T-cell (primary cell): ENCODE measurements at regions not wholly inside any gene's neighbourhood (a gene's known extent, or its start where the extent isn't known, plus 50 kb on each side); places are given as distances from the start of the nearest gene placed in this dataset.

Experiments used
- ATAC-seq, 4 experiments: fragments of 200-7000 bp in 3 of 4; fragments of 150-1000 bp in 1 of 4; cut with Tn5 transposase; replicated peaks in 1 of 4; 1 replicate in 3 of 4; 2 replicates in 1 of 4; pipeline ENCODE4 v1.10.0; 2021; ENCODE audit warnings: moderate library complexity in 3 of 4, mild to moderate bottlenecking in 2 of 4, moderate number of reproducible peaks in 1 of 4
- CTCF ChIA-PET, 2 donors: fragments of 300-600 bp; sonication (Branson Sonifier 250); formaldehyde crosslinking; loops; one replicate each; lab custom pipeline; 2022; ENCODE audit warnings: antibody characterized with exemption in 2 of 2; lab: Charles Lee
- POLR2A ChIA-PET, 2 donors: fragments of 300-600 bp; sonication (Branson Sonifier 250); formaldehyde crosslinking; loops; one replicate each; lab custom pipeline; 2022; ENCODE audit warnings: antibody characterized with exemption in 2 of 2; lab: Charles Lee
- DNase-seq, 35 experiments: peaks; one replicate each; pipeline versions ENCODE4 v3.0.0 to v3.0.0-alpha.2; 2013 to 2023
- H3K27ac ChIP-seq: one replicate; pipeline ENCODE4 v1.5.1; 2013; ENCODE audit warnings: low read length
- H3K27me3 ChIP-seq, 2 experiments: replicated peaks in 1 of 2; 1 replicate in 1 of 2; 2 replicates in 1 of 2; pipeline versions ENCODE4 v1.6.1 to v1.7.0; 2013; ENCODE audit warnings: low read length in 1 of 2, mixed read lengths in 1 of 2; ENCODE audit not compliant: control insufficient read depth in 2 of 2, insufficient read depth in 2 of 2; ENCODE audit errors: extremely low read depth in 1 of 2
- H3K36me3 ChIP-seq, 2 donors: 1 replicate in 1 of 2; 2 replicates in 1 of 2; pipeline versions ENCODE4 v1.6.1 to v1.7.0; 2013; ENCODE audit warnings: low read length in 1 of 2; ENCODE audit not compliant: control insufficient read depth in 2 of 2, insufficient read depth in 1 of 2; ENCODE audit errors: extremely low read depth in 1 of 2
- H3K4me1 ChIP-seq, 2 experiments: 1 replicate in 1 of 2; 2 replicates in 1 of 2; pipeline versions ENCODE4 v1.6.1 to v1.7.0; 2013; ENCODE audit warnings: low read length in 2 of 2, mixed read lengths in 1 of 2; ENCODE audit not compliant: insufficient read depth in 2 of 2, control insufficient read depth in 1 of 2; ENCODE audit errors: extremely low read depth in 1 of 2
- H3K4me3 ChIP-seq, 2 donors: 1 replicate in 1 of 2; 2 replicates in 1 of 2; pipeline versions ENCODE4 v1.5.1 to v1.7.0; 2013; ENCODE audit warnings: mild to moderate bottlenecking in 2 of 2, low read length in 1 of 2, moderate library complexity in 1 of 2; ENCODE audit not compliant: control insufficient read depth in 1 of 2; ENCODE audit errors: extremely low read depth in 1 of 2
- H3K9me3 ChIP-seq: 2 replicates; pipeline ENCODE4 v1.7.0; 2013
- H3K27ac Mint-ChIP-seq, 2 donors: one replicate each; pipeline ENCODE4 v1.8.0; 2020 to 2021; ENCODE audit warnings: mild to moderate bottlenecking in 2 of 2, mixed read lengths in 2 of 2
- H3K27me3 Mint-ChIP-seq, 2 donors: one replicate each; pipeline ENCODE4 v1.8.0; 2021 to 2022; ENCODE audit warnings: mixed read lengths in 2 of 2
- H3K36me3 Mint-ChIP-seq: one replicate; pipeline ENCODE4 v1.8.0; 2021; ENCODE audit warnings: mixed read lengths
- H3K4me1 Mint-ChIP-seq, 3 donors: one replicate each; pipeline ENCODE4 v1.8.0; 2020 to 2022; ENCODE audit warnings: mixed read lengths in 3 of 3, mild to moderate bottlenecking in 1 of 3
- H3K4me3 Mint-ChIP-seq, 3 donors: one replicate each; pipeline ENCODE4 v1.8.0; 2020 to 2022; ENCODE audit warnings: mild to moderate bottlenecking in 3 of 3, mixed read lengths in 3 of 3, moderate library complexity in 3 of 3
- H3K9me3 Mint-ChIP-seq, 3 donors: one replicate each; pipeline ENCODE4 v1.8.0; 2020 to 2022; ENCODE audit warnings: mixed read lengths in 3 of 3
- WGBS: methylation state at CpG from one replicate; pipeline ENCODE4 v1.1.5; 2013; ENCODE audit warnings: missing lambda C conversion rate; ENCODE audit not compliant: insufficient coverage; 5-methylcytosine and 5-hydroxymethylcytosine counted together

GRCh38 chr20:50303573-50304500 is 113.2 kb downstream of the CEBPB start:
- CTCF ChIA-PET = no interaction called here
- peaks cover 0 to under 1% of the 10 kb centered on the region in 2 experiments for H3K27me3 ChIP-seq
- no peak overlapping the region for H3K4me3 ChIP-seq
- H3K4me1 Mint-ChIP-seq = no peaks in the 10 kb centered on the region
- no peak overlapping the region for H3K27ac Mint-ChIP-seq
- ATAC-seq (no peak), DNase-seq (no peak)
- H3K9me3 Mint-ChIP-seq = no peaks in the 10 kb centered on the region
- peaks cover 0 to 3% of the 10 kb centered on the region in 2 experiments for H3K4me1 ChIP-seq
- 90% methylated on average over 9 of the region's 11 CpGs for WGBS
- no peaks in the 10 kb centered on the region for H3K36me3 Mint-ChIP-seq
- POLR2A ChIA-PET = no interaction called here
- no peaks in the 10 kb centered on the region for H3K9me3 ChIP-seq
- H3K27ac ChIP-seq = no peak overlapping the region
- no peaks in the 10 kb centered on the region for H3K36me3 ChIP-seq
- no peak overlapping the region for H3K4me3 Mint-ChIP-seq
- H3K27me3 Mint-ChIP-seq = no peaks in the 10 kb centered on the region

GRCh38 chr20:50304501-50304856 is 113.8 kb downstream of the CEBPB start:
- ChIA-PET CTCF (no interaction called here), POLR2A (interaction anchor here in 1 of 2 donors (0.5 kb wide), 1 partner anchor 45 kb away, joined by 3 read pairs; no protein-coding TSS in a partner anchor)
- ATAC-seq = no peak
- H3K4me1 Mint-ChIP-seq = no peaks in the 10 kb centered on the region
- Histone ChIP-seq H3K4me3 (no peak overlapping the region), H3K36me3 (no peaks in the 10 kb centered on the region), H3K27me3 (no peaks in the 10 kb centered on the region), H3K4me1 (no peaks in the 10 kb centered on the region), H3K9me3 (no peaks in the 10 kb centered on the region), H3K27ac (no peak overlapping the region)
- no peak overlapping the region for H3K27ac Mint-ChIP-seq
- H3K27me3 Mint-ChIP-seq = no peaks in the 10 kb centered on the region
- H3K36me3 Mint-ChIP-seq = no peaks in the 10 kb centered on the region
- no peaks in the 10 kb centered on the region for H3K9me3 Mint-ChIP-seq
- 70% methylated on average over 3 of the region's 10 CpGs for WGBS
- H3K4me3 Mint-ChIP-seq = no peak overlapping the region
- DNase-seq = no peak

- Mint-ChIP-seq H3K27me3 (no peaks in the 10 kb centered on the region), H3K27ac (no peak overlapping the region), H3K4me1 (no peaks in the 10 kb centered on the region), H3K36me3 (no peaks in the 10 kb centered on the region), H3K9me3 (no peaks in the 10 kb centered on the region), H3K4me3 (no peak overlapping the region)
- Histone ChIP-seq H3K27ac (no peak overlapping the region), H3K27me3 (no peaks in the 10 kb centered on the region), H3K4me1 (no peaks in the 10 kb centered on the region), H3K4me3 (no peak overlapping the region), H3K36me3 (no peaks in the 10 kb centered on the region), H3K9me3 (no peaks in the 10 kb centered on the region)
- 94% methylated on average over 7 of the region's 14 CpGs for WGBS
- DNase-seq = no peak
- ChIA-PET CTCF (no interaction called here), POLR2A (interaction anchor here in 1 of 2 donors (0.5 kb wide), 1 partner anchor 45 kb away, joined by 3 read pairs; no protein-coding TSS in a partner anchor)
- no peak for ATAC-seq
Observed at GRCh38 chr20:50304923-50305635, 114.4 kb downstream of the CEBPB start.

GRCh38 chr20:50305636-50306477 is 115.2 kb downstream of the CEBPB start:
- ChIA-PET CTCF (no interaction called here), POLR2A (no interaction called here)
- Histone ChIP-seq H3K4me1 (no peaks in the 10 kb centered on the region), H3K4me3 (no peak overlapping the region), H3K27me3 (peaks cover 0 to 7% of the 10 kb centered on the region in 2 experiments), H3K27ac (no peak overlapping the region), H3K9me3 (no peaks in the 10 kb centered on the region), H3K36me3 (no peaks in the 10 kb centered on the region)
- Mint-ChIP-seq H3K27me3 (no peaks in the 10 kb centered on the region), H3K4me1 (no peaks in the 10 kb centered on the region), H3K4me3 (no peak overlapping the region), H3K36me3 (no peaks in the 10 kb centered on the region), H3K27ac (no peak overlapping the region), H3K9me3 (no peaks in the 10 kb centered on the region)
- no peak for DNase-seq
- ATAC-seq = no peak
- WGBS = 81% methylated on average over 18 of the region's 19 CpGs

GRCh38 chr20:50306478-50307423 is 116.1 kb downstream of the CEBPB start:
- H3K9me3 ChIP-seq = no peaks in the 10 kb centered on the region
- WGBS = 85% methylated on average over 8 of the region's 13 CpGs
- ATAC-seq (no peak), DNase-seq (no peak)
- no peak overlapping the region for H3K27ac ChIP-seq
- H3K4me1 Mint-ChIP-seq = no peaks in the 10 kb centered on the region
- no peak overlapping the region for H3K4me3 ChIP-seq
- no peak overlapping the region for H3K4me3 Mint-ChIP-seq
- H3K36me3 Mint-ChIP-seq = no peaks in the 10 kb centered on the region
- H3K36me3 ChIP-seq = no peaks in the 10 kb centered on the region
- no peak overlapping the region for H3K27ac Mint-ChIP-seq
- no peaks in the 10 kb centered on the region for H3K9me3 Mint-ChIP-seq
- CTCF ChIA-PET = no interaction called here
- POLR2A ChIA-PET = no interaction called here
- no peaks in the 10 kb centered on the region for H3K27me3 Mint-ChIP-seq
- no peaks in the 10 kb centered on the region for H3K4me1 ChIP-seq
- H3K27me3 ChIP-seq = peaks cover 0 to 7% of the 10 kb centered on the region in 2 experiments
